Right lobe of liver (tissue), 4 donors: ENCODE measurements at regions not wholly inside any gene's neighbourhood (a gene's known extent, or its start where the extent isn't known, plus 50 kb on each side); places are given as distances from the start of the nearest gene placed in this dataset.

Experiments
- CTCF ChIP-seq, 4 donors: fragments of 200-600 bp in 3 of 4; fragments of 450-650 bp in 1 of 4; IDR thresholded peaks; one replicate each; pipeline versions ENCODE4 v1.5.1 to v1.8.0; 2016 to 2022; ENCODE audit warnings: antibody characterized with exemption in 4 of 4, mild to moderate bottlenecking in 2 of 4
- POLR2A ChIP-seq: fragments of 450-650 bp; IDR thresholded peaks from one replicate; pipeline ENCODE4 v1.6.1; 2017; ENCODE audit warnings: antibody characterized with exemption, mild to moderate bottlenecking
- donor health status: DM: no; HTN: no; CAD: no.
- donor health status: DM: no; HTN: no; CAD: no.
- donor health status: DM: no; HTN: yes; CAD: no.

GRCh38 chr3:43180027-43180426 is 74.1 kb upstream of the POMGNT2 start:
- TF ChIP-seq CTCF (IDR thresholded peaks at IDR 0.05) (no peak), POLR2A (no peak)
